A549 (cell line): ENCODE measurements at regions not wholly inside any gene's neighbourhood (a gene's known extent, or its start where the extent isn't known, plus 50 kb on each side); places are given as distances from the start of the nearest gene placed in this dataset.

Source experiments
- CTCF ChIP-seq: fragments of >200 bp; sonication (Bioruptor Twin); formaldehyde crosslinking; IDR thresholded peaks from 3 replicates; pipeline ENCODE4 v1.5.1; 2016
- E2F6 ChIP-seq: IDR thresholded peaks from 2 replicates; pipeline ENCODE4 v1.6.1; 2012; ENCODE audit warnings: low read depth, borderline replicate concordance
- ESRRA ChIP-seq: fragments of 150-350 bp; IDR thresholded peaks from 2 replicates; pipeline ENCODE4 v1.6.1; 2014; ENCODE audit warnings: mild to moderate bottlenecking, low read length, borderline replicate concordance
- NR3C1 ChIP-seq: fragments of >200 bp; sonication (Bioruptor Twin); formaldehyde crosslinking; IDR thresholded peaks from 3 replicates; pipeline ENCODE4 v1.6.1; 2017
- POLR2A ChIP-seq: IDR thresholded peaks from 2 replicates; pipeline ENCODE4 v1.6.1; 2012; ENCODE audit warnings: mild to moderate bottlenecking, low read length
- ZSCAN20 ChIP-seq: fragments of 250-450 bp; sonication (Bioruptor Pico); IDR thresholded peaks from 2 replicates; pipeline ENCODE4 v1.8.0; 2022; ENCODE audit warnings: mild to moderate bottlenecking, moderate library complexity

GRCh38 chr6:4349931-4350330 is 214.6 kb upstream of the ECI2 start:
- TF ChIP-seq NR3C1 (no peak), CTCF (no peak), E2F6 (no peak), POLR2A (no peak), ESRRA (no peak), ZSCAN20 (CRISPR knock-in tag) (no peak)
